Omental fat pad (tissue), 3 donors: ENCODE measurements at regions not wholly inside any gene's neighbourhood (a gene's known extent, or its start where the extent isn't known, plus 50 kb on each side); places are given as distances from the start of the nearest gene placed in this dataset.

Experiments used
- ATAC-seq: fragments of 150-250 bp; one replicate; pipeline ENCODE4 v1.9.1; 2016; ENCODE audit warnings: mild to moderate bottlenecking, moderate library complexity; ENCODE audit not compliant: low FRiP score
- DNase-seq: peaks from one replicate; pipeline ENCODE4 v3.0.0-alpha.2; 2019; ENCODE audit warnings: low spot score
- CTCF ChIP-seq, 3 donors: fragments of 450-650 bp; IDR thresholded peaks; one replicate each; pipeline ENCODE4 v1.5.1; 2016 to 2017; ENCODE audit warnings: antibody characterized with exemption in 3 of 3, mild to moderate bottlenecking in 3 of 3, moderate library complexity in 2 of 3

GRCh38 chr1:90835661-90836344, 118.7 kb upstream of the BARHL2 start:
- TF ChIP-seq CTCF (IDR thresholded peaks at IDR 0.05) = no peak
- ATAC-seq = peak; percentile 18
- no peak for DNase-seq

- DNase-seq (no peak), ATAC-seq (peak; percentile 19)
- no peak for TF ChIP-seq CTCF (IDR thresholded peaks at IDR 0.05)
Measured at GRCh38 chr1:90834886-90835660, 118.0 kb upstream of the BARHL2 start.

- ATAC-seq (no peak), DNase-seq (no peak)
- TF ChIP-seq CTCF (IDR thresholded peaks at IDR 0.05) = no peak
Measured at GRCh38 chr1:90834354-90834885, 117.3 kb upstream of the BARHL2 start.

GRCh38 chr1:90833466-90834110, 116.5 kb upstream of the BARHL2 start:
- ATAC-seq (no peak), DNase-seq (no peak)
- TF ChIP-seq CTCF (IDR thresholded peaks at IDR 0.05) = no peak

- ATAC-seq = no peak
- TF ChIP-seq CTCF (IDR thresholded peaks at IDR 0.05) = no peak
- no peak for DNase-seq
Measured at GRCh38 chr1:90831910-90832309, 114.8 kb upstream of the BARHL2 start.

- TF ChIP-seq CTCF (IDR thresholded peaks at IDR 0.05) = no peak
- no peak for ATAC-seq
- DNase-seq = no peak
Measured at GRCh38 chr1:90826834-90827233, 109.7 kb upstream of the BARHL2 start.
